NCI-H1417 (cell line): ENCODE measurements at regions not wholly inside any gene's neighbourhood (a gene's known extent, or its start where the extent isn't known, plus 50 kb on each side); places are given as distances from the start of the nearest gene placed in this dataset.

Experiments used
- DNase-seq, 3 experiments: peaks; one replicate each; lab custom pipeline; 2025; lab: John Stamatoyannopoulos, UW

DNA sequence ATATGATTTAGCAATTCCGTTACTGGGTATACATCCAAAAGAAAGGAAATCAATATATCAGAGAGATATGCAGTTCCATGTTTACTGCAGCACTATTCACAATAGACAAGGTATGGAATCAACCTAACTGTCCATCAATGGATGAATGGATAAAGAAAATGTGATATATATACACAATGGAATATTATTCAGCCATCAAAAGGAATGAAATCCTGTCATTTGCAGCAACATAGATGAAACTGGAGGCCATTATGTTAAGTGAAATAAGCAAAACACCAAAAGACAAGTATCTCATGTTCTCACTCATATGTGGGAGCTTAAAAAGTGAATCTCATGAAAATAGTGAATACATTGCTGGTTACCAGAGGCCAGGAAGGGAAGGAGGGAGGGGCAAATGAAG, 390.8 kb downstream of the ZFHX3 start:
- no peak for DNase-seq

- no peak for DNase-seq
Measured at GRCh38 chr16:72654535-72654934, 393.4 kb downstream of the ZFHX3 start.

DNA sequence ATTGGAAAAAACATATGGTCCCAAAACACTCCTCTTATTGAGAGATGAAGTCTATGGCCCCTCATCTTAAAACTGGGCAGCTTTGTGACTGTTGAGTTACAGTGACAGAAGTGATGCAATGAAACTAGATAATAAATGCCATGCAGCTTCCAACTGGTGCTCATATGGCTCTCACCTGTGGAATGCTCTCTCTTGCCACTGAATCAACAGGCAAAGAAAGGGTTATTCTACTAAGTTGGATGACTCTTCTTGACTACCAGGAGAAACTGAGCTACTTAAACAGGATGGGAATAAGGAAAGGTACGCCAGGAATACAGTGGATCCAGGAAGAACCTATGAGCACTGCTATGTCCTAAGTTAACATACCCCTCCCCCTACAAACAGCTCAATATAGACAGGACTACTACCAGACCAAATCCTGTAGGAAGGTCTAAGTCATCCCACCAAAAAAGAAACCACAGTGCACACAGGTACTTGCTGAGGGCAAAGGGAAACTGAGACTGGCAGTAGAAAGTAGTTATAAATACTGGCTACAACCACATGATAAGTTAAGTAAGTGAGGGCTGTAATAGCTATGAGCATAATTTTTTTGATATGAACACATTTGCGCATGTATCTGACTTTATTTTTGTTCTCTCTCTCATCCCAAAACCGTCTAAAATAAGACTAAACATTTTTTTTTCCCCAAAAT, 398.5 kb downstream of the ZFHX3 start:
- DNase-seq = no peak

GRCh38 chr16:72646615-72647014, 401.3 kb downstream of the ZFHX3 start:
- DNase-seq = peak in 1 of 3 experiments; percentile 4

- DNase-seq = no peak
Measured at GRCh38 chr16:72645538-72645937, 402.4 kb downstream of the ZFHX3 start.

GRCh38 chr16:72644911-72645310, 403.0 kb downstream of the ZFHX3 start:
- no peak for DNase-seq

- DNase-seq = no peak
Measured at GRCh38 chr16:72639494-72639893, 408.4 kb downstream of the ZFHX3 start.

GRCh38 chr16:72637306-72637705, 410.6 kb downstream of the ZFHX3 start:
- no peak for DNase-seq

- no peak for DNase-seq
Measured at GRCh38 chr16:72635694-72636093, 412.2 kb downstream of the ZFHX3 start.

- DNase-seq = no peak
Measured at GRCh38 chr16:72635104-72635503, 412.8 kb downstream of the ZFHX3 start.

DNA sequence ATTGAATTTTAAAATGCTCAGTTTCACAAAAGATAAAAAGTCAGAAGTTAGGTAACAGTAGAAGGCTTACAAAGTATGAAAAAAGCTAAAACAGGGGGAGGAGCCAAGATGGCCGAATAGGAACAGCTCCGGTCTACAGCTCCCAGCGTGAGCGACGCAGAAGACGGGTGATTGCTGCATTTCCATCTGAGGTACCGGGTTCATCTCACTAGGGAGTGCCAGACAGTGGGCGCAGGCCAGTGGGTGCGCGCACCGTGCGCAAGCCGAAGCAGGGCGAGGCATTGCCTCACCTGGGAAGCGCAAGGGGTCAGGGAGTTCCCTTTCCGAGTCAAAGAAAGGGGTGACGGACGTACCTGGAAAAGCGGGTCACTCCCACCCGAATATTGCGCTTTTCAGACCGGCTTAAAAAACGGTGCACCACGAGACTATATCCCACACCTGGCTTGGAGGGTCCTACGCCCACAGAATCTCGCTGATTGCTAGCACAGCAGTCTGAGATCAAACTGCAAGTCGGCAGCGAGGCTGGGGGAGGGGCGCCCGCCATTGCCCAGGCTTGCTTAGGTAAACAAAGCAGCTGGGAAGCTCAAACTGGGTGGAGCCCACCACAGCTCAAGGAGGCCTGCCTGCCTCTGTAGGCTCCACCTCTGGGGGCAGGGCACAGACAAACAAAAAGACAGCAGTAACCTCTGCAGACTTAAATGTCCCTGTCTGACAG, 420.6 kb downstream of the ZFHX3 start:
- DNase-seq = peak; percentile 10 to 63 (median 27)

DNA sequence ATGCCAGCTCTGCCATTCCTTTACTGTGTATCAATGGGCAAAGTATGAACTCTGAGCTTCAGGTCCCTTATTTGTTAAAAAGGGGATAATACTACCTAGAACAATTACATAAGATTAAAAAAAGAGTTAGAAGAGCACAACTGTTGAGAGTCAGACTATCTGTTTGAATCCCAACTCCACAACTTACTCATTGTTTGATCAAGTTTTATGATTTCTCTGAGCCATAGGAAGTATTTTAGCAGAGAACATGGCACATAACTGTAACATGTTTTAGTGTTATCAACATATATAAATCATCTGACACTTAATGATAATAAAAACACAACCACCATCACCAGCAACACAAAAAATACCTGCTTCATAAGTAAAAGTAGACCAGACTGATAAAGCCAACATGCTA, 421.3 kb downstream of the ZFHX3 start:
- DNase-seq = peak in 1 of 3 experiments; percentile 49

- DNase-seq = no peak
Measured at GRCh38 chr16:72621651-72622050, 426.3 kb downstream of the ZFHX3 start.

DNA sequence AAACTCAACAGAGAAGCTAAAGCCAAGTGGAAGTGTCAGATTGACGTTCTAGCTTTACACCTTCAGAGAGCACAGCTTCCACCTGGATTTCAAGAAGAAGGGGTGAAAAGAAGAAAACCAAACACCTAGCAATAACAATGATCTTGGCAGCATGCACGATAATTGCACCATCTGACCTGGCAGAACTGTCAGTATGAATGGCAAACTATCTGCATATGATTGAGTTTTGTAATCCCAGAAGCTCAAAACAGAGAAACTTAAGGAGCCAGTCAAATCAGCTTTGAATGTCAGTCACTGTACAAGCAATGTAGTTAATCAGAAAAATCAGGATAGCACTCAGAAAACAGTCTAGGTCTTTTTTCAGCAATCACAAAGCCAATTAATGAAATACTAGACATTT, 427.1 kb downstream of the ZFHX3 start:
- no peak for DNase-seq

- DNase-seq = no peak
Measured at GRCh38 chr16:72620348-72620747, 427.6 kb downstream of the ZFHX3 start.

DNA sequence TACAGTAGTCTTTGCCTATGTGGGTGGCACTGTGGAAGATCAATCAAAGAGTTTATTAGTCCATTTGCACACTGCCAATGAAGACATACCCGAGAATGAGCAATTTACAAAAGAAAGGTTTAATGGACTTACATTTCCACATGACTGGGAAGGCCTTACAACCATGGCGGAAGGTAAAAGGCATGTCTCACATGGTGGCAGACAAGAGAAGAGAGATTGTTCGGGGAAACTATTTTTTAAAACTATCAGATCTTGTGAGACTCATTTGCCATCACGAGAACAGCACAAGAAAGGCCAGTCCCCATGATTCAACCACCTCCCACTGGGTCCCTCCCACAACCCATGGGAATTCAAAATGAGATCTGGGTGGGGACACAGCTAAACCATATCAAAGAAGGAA, 432.1 kb downstream of the ZFHX3 start:
- no peak for DNase-seq

- no peak for DNase-seq
Measured at GRCh38 chr16:72612718-72613117, 435.2 kb downstream of the ZFHX3 start.

- DNase-seq = no peak
Measured at GRCh38 chr16:72612256-72612655, 435.7 kb downstream of the ZFHX3 start.

GRCh38 chr16:72609933-72610332, 438.0 kb upstream of the PMFBP1 start:
- no peak for DNase-seq

GRCh38 chr16:72609066-72609465, 437.1 kb upstream of the PMFBP1 start:
- no peak for DNase-seq

DNA sequence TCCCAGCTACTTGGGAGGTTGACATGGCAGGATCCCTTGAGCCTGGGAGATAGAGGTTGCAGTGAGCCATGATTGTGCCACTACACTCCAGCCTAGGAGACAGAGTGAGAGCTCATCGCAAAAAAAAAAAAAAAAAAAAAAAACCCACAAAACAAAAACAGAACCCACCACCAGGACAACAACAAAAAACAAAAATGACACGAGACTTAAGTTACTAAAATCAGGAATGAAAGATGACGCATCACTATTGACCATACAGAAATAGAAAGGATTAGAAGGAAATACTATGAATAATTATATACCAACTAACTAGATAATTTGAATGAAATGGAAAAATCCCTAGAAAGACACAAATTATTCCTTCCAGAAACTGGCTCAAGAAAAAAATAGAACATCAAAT, 432.4 kb upstream of the PMFBP1 start:
- DNase-seq = no peak

DNA sequence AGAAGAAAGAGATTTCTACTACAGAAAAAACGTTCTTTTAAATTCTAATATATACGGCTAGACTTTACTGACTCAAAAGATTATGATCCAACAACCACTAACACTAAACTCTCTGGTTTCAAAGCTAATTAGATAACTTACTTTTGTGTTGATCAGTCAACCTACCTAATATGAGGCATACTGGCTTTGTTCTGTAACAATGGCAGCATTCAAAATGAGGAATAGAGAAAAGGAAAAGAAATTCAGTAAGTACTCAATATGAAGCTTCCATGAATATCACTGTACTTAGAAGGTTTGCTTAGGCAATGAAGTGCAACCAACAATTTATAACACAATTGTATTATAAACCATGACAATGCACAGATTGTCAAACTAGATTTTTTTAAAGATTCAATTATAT, 430.5 kb upstream of the PMFBP1 start:
- DNase-seq = no peak

GRCh38 chr16:72598696-72599095, 426.7 kb upstream of the PMFBP1 start:
- DNase-seq = no peak

DNA sequence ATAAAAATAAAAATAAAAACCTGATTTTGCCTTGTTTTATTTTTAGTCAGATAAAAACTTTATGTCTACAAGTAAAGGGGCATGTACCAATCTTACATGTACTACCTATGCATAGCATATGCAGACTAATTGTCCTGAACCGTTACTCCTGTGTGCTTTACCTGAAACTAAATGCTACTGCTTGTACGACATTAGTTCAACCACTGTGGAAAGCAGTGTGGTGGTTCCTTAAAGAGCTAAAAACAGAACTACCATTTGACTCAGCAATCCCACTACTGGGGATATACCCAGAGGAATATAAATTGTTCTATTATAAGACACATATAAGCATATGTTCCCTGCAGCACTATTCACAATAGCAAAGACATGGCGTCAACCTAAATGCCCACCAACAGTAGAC, 426.0 kb upstream of the PMFBP1 start:
- no peak for DNase-seq
